Testis (tissue), 2 donors: ENCODE measurements at regions not wholly inside any gene's neighbourhood (a gene's known extent, or its start where the extent isn't known, plus 50 kb on each side); places are given as distances from the start of the nearest gene placed in this dataset.

Experiments
- DNase-seq: peaks from one replicate; pipeline ENCODE4 v3.0.0-alpha.2; 2019
- H3K27ac ChIP-seq, 2 donors: fragments of 200-600 bp; sonication (generic); one replicate each; pipeline ENCODE4 v1.5.1; 2019
- H3K27me3 ChIP-seq: fragments of 200-600 bp; sonication (generic); one replicate; pipeline ENCODE4 v1.5.1; 2019
- H3K36me3 ChIP-seq: fragments of 200-600 bp; sonication (generic); one replicate; pipeline ENCODE4 v1.5.1; 2017; ENCODE audit warnings: low read depth; ENCODE audit errors: missing control alignments
- H3K4me1 ChIP-seq: fragments of 200-600 bp; sonication (generic); one replicate; pipeline ENCODE4 v1.5.1; 2019
- H3K4me3 ChIP-seq, 2 donors: fragments of 200-600 bp; sonication (generic); one replicate each; pipeline ENCODE4 v1.5.1; 2017 to 2019
- H3K9me3 ChIP-seq: fragments of 200-600 bp; sonication (generic); one replicate; pipeline ENCODE4 v1.5.1; 2017
- POLR2A ChIP-seq: fragments of 450-650 bp; IDR thresholded peaks from one replicate; pipeline ENCODE4 v1.6.1; 2017; ENCODE audit warnings: antibody characterized with exemption, mild to moderate bottlenecking, moderate library complexity
- WGBS, 2 donors: methylation state at CpG; one replicate each; pipeline ENCODE4 v1.1.5; 2018; 5-methylcytosine and 5-hydroxymethylcytosine counted together
- intact Hi-C: fragments of 100-400 bp; cut with DNase I; formaldehyde crosslinking; loops from one replicate; pipeline ENCODE4 v1.15.1; 2023; ENCODE audit warnings: low total_unique reads
- TF ChIP-seq, protein P1 (sequence below), 3 experiments: fragments of 450-650 bp in 2 of 3; fragments of 200-600 bp in 1 of 3; sonication (generic) in 1 of 3; IDR thresholded peaks; one replicate each; pipeline ENCODE4 v1.5.1; 2016 to 2019; ENCODE audit warnings: antibody characterized with exemption in 3 of 3, mild to moderate bottlenecking in 2 of 3, moderate library complexity in 1 of 3

DNA sequence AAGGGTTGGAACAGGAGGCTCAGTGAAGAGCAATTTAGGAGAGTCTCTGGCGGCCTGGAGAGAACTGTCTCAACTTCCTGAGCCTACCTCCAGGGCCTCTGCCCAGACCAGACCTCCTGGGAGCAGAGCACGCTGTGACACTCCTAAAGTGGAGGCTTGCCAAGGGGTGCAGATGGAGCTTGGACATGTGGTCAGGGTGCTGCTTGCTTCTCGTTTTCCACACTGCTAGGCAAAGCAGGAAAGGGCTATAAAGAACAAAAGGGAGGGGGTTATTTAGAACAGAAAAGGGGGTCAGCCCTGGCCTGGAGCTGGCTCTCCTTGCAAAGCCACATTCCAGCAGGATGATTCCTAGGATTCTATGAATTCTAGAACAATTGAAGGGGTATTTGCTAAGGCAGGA is 145.7 kb upstream of the GGTLC1 start:
- Histone ChIP-seq H3K36me3 (no peaks in the 10 kb centered on the region), H3K9me3 (no peaks in the 10 kb centered on the region), H3K27me3 (no peaks in the 10 kb centered on the region), H3K4me3 (no peak overlapping the region), H3K27ac (no peak overlapping the region), H3K4me1 (no peaks in the 10 kb centered on the region)
- WGBS, 2 donors, result 38 to 53% methylated on average over 3 of the region's 3 CpGs
- DNase-seq, result no peak
- intact Hi-C loops, result no loop called here
- TF ChIP-seq, protein P1, sequence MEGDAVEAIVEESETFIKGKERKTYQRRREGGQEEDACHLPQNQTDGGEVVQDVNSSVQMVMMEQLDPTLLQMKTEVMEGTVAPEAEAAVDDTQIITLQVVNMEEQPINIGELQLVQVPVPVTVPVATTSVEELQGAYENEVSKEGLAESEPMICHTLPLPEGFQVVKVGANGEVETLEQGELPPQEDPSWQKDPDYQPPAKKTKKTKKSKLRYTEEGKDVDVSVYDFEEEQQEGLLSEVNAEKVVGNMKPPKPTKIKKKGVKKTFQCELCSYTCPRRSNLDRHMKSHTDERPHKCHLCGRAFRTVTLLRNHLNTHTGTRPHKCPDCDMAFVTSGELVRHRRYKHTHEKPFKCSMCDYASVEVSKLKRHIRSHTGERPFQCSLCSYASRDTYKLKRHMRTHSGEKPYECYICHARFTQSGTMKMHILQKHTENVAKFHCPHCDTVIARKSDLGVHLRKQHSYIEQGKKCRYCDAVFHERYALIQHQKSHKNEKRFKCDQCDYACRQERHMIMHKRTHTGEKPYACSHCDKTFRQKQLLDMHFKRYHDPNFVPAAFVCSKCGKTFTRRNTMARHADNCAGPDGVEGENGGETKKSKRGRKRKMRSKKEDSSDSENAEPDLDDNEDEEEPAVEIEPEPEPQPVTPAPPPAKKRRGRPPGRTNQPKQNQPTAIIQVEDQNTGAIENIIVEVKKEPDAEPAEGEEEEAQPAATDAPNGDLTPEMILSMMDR (IDR thresholded peaks at IDR 0.05), result no peak
- no peak for TF ChIP-seq POLR2A

GRCh38 chr20:24132246-24132645 is 143.7 kb upstream of the GGTLC1 start:
- TF ChIP-seq POLR2A, result no peak
- TF ChIP-seq, protein P1 (IDR thresholded peaks at IDR 0.05), result no peak
- no peak overlapping the region for H3K4me3 ChIP-seq
- H3K4me1 ChIP-seq, result no peaks in the 10 kb centered on the region
- H3K27me3 ChIP-seq, result no peaks in the 10 kb centered on the region
- no peak overlapping the region for H3K27ac ChIP-seq
- no peaks in the 10 kb centered on the region for H3K9me3 ChIP-seq
- DNase-seq, result no peak
- no peaks in the 10 kb centered on the region for H3K36me3 ChIP-seq
- intact Hi-C loops, result no loop called here

DNA sequence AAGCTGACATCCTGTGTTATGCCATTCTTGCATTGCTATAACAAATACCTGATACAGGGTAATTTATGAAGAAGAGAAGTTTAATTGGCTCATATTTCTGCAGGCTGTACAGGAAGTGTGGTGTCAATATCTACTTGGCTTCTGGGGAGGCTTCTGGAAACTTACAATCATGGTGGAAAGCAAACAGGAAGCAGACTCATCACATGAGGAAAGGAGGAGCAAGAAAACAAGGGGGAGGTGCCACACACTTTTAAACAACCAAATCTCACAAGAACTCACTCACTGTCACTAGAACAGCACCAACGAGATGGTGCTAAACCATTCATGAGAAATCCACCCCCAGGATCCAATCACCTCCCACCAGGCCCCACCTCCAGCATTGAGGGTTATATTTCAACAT is 143.1 kb upstream of the GGTLC1 start:
- DNase-seq, result no peak
- no peaks in the 10 kb centered on the region for H3K36me3 ChIP-seq
- H3K27me3 ChIP-seq, result no peaks in the 10 kb centered on the region
- no peak for TF ChIP-seq POLR2A
- TF ChIP-seq, protein P1 (IDR thresholded peaks at IDR 0.05), result no peak
- 58 to 74% methylated on average over 1 of the region's 1 CpG for WGBS, 2 donors
- no peak overlapping the region for H3K27ac ChIP-seq
- intact Hi-C loops, result no loop called here
- no peak overlapping the region for H3K4me3 ChIP-seq
- no peaks in the 10 kb centered on the region for H3K4me1 ChIP-seq
- H3K9me3 ChIP-seq, result no peaks in the 10 kb centered on the region

DNA sequence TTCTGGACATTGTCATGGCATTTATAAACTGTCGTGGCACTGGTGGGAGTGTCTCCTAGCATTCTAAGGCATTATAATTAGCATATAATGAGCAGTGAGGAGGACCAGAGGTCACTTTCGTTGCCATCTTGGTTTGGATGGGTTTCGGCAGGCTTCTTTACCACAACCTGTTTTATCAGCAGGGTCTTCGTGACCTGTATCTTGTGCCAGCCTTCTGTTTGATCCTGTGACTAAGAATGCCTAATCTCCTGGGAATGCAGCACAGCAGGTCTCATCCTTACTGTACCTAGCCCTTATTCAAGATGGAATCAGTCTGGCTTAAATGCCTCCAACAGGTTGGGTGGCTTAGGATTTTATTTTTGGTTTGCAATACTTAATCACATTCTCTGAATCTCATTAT is 142.7 kb upstream of the GGTLC1 start:
- Histone ChIP-seq H3K4me3 (no peak overlapping the region), H3K9me3 (no peaks in the 10 kb centered on the region), H3K27me3 (no peaks in the 10 kb centered on the region), H3K27ac (no peak overlapping the region), H3K36me3 (no peaks in the 10 kb centered on the region), H3K4me1 (no peaks in the 10 kb centered on the region)
- TF ChIP-seq, protein P1 (IDR thresholded peaks at IDR 0.05), result no peak
- no peak for TF ChIP-seq POLR2A
- intact Hi-C loops, result no loop called here
- WGBS, 2 donors, result 86 to 90% methylated on average over 4 of the region's 4 CpGs
- no peak for DNase-seq

DNA sequence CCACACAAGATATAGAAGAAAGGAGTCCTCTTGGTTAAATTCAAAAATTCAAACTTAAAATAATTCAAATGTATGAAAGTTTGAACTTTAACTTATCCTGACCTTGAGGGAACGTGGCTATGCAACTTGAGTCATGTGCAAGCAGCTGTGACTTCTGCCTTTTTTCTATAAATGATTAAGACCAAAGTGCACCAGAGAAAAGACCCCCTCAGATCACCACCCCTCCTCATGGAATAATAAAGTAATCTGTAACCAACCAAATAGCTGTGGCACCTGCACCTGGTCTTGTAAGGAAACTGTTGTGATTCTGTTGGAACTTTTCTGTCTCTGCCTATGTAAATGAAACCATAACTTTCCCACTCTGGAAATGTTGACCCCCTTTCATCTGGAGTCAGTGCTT is 141.1 kb upstream of the GGTLC1 start:
- no peaks in the 10 kb centered on the region for H3K9me3 ChIP-seq
- no peaks in the 10 kb centered on the region for H3K4me1 ChIP-seq
- no peaks in the 10 kb centered on the region for H3K27me3 ChIP-seq
- TF ChIP-seq POLR2A, result no peak
- TF ChIP-seq, protein P1 (IDR thresholded peaks at IDR 0.05), result no peak
- intact Hi-C loops, result no loop called here
- H3K36me3 ChIP-seq, result no peaks in the 10 kb centered on the region
- WGBS, 2 donors, result 52 to 64% methylated on average over 1 of the region's 1 CpG
- no peak overlapping the region for H3K27ac ChIP-seq
- H3K4me3 ChIP-seq, result no peak overlapping the region
- DNase-seq, result no peak
